ENCODE measurements at regions not wholly inside any gene's neighbourhood (a gene's known extent, or its start where the extent isn't known, plus 50 kb on each side); places are given as distances from the start of the nearest gene placed in this dataset.
"Not testable (repeated sequence)": the region's sequence is repeated elsewhere in the genome, so short reads cannot be mapped to it uniquely, and the experiment has no call there.

DNA sequence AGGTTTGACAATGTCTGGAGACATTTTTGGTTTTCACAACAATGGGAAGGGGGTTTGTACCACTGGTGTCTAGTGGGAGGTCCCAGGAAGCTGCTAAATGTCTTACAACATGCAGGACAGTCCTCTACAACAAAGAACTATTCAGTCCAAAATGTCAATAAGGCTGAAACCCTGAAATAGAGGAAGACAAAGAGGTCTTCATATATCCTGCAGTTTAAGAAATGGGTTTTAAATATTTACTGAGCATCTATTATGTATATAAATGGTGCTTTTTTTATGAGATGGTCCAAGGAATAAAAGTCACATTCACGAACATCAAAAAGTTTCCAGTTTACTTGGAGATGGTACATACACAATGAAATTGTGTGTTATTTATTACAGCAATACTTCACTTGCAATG lies 107.3 kb downstream of the AKAP11 start:
- no peak for DNase-seq
- intact Hi-C loops (cut with micrococcal nuclease) = loop anchor here (2.0 to 5.0 kb wide), 5 partner anchors 146 to 1317 kb away; partner anchors contain the start of genes EPSTI1, RGCC and WBP4
- Mint-ChIP-seq H3K4me3 (no peak overlapping the region), H3K36me3 (ENCODE audit: low read depth) (no peaks in the 10 kb centered on the region), H3K9me3 (peaks cover 2% of the 10 kb centered on the region), H3K27me3 (no peaks in the 10 kb centered on the region), H3K27ac (peak overlapping the region; percentile 91), H3K4me1 (peaks cover 54% of the 10 kb centered on the region)
- TF ChIP-seq CTCF (IDR thresholded peaks at IDR 0.05) = no peak
- ATAC-seq (ENCODE audit: low read depth) = no peak
- POLR2A ChIA-PET = interaction anchor here (1.7 to 5.2 kb wide), 2 partner anchors 12 to 107 kb away, joined by 5 to 47 read pairs; partner anchors contain the start of gene AKAP11
- CTCF ChIA-PET = no interaction called here

GRCh38 chr13:42380420-42381164 lies 108.6 kb downstream of the AKAP11 start:
- Mint-ChIP-seq H3K27ac (peak overlapping the region; percentile 90), H3K36me3 (ENCODE audit: low read depth) (no peaks in the 10 kb centered on the region), H3K9me3 (peaks cover 2% of the 10 kb centered on the region), H3K27me3 (no peaks in the 10 kb centered on the region), H3K4me3 (peak overlapping the region; percentile 75), H3K4me1 (peaks cover 52% of the 10 kb centered on the region)
- ChIA-PET POLR2A (interaction anchor here (0.6 to 5.2 kb wide), 10 partner anchors 9 to 1697 kb away, joined by 3 to 47 read pairs (median 4); partner anchors contain the start of gene AKAP11), CTCF (no interaction called here)
- ATAC-seq (ENCODE audit: low read depth) = peak; percentile 55
- no peak for TF ChIP-seq CTCF (IDR thresholded peaks at IDR 0.05)
- intact Hi-C loops (cut with micrococcal nuclease) = loop anchor here (1.0 kb wide), 2 partner anchors 14 to 669 kb away; no protein-coding TSS in a partner anchor
- DNase-seq = peak; percentile 42

- ChIA-PET CTCF (no interaction called here), POLR2A (interaction anchor here (0.8 to 5.2 kb wide), 7 partner anchors 10 to 143 kb away, joined by 3 to 47 read pairs (median 5); partner anchors contain the start of gene AKAP11)
- Mint-ChIP-seq H3K4me3 (peak overlapping the region; percentile 75), H3K27ac (peak overlapping the region; percentile 90), H3K4me1 (peaks cover 50% of the 10 kb centered on the region), H3K36me3 (ENCODE audit: low read depth) (no peaks in the 10 kb centered on the region), H3K27me3 (no peaks in the 10 kb centered on the region), H3K9me3 (peaks cover 2% of the 10 kb centered on the region)
- DNase-seq (no peak), ATAC-seq (ENCODE audit: low read depth) (no peak)
- TF ChIP-seq CTCF (IDR thresholded peaks at IDR 0.05) = no peak
- intact Hi-C loops (cut with micrococcal nuclease) = no loop called here
Measured at GRCh38 chr13:42381165-42381425, 109.1 kb downstream of the AKAP11 start.

GRCh38 chr13:42381426-42381825 lies 109.5 kb downstream of the AKAP11 start:
- H3K4me3 Mint-ChIP-seq; H3K9me3 Mint-ChIP-seq; ATAC-seq (ENCODE audit: low read depth); CTCF ChIA-PET; intact Hi-C loops (cut with micrococcal nuclease); DNase-seq; H3K27me3 Mint-ChIP-seq; H3K27ac Mint-ChIP-seq; H3K36me3 Mint-ChIP-seq (ENCODE audit: low read depth): not testable (repeated sequence)
- peaks cover 48% of the 10 kb centered on the region for H3K4me1 Mint-ChIP-seq
- POLR2A ChIA-PET = interaction anchor here (0.8 to 5.2 kb wide), 3 partner anchors 25 to 143 kb away, joined by 3 to 47 read pairs (median 6); partner anchors contain the start of gene AKAP11

GRCh38 chr13:42383025-42383424 lies 111.1 kb downstream of the AKAP11 start:
- no peaks in the 10 kb centered on the region for H3K9me3 Mint-ChIP-seq
- ATAC-seq (ENCODE audit: low read depth) (no peak), DNase-seq (no peak)
- POLR2A ChIA-PET = no interaction called here
- CTCF ChIA-PET = no interaction called here
- H3K4me1 Mint-ChIP-seq = peaks cover 36% of the 10 kb centered on the region
- H3K27me3 Mint-ChIP-seq = no peaks in the 10 kb centered on the region
- no peaks in the 10 kb centered on the region for H3K36me3 Mint-ChIP-seq (ENCODE audit: low read depth)
- TF ChIP-seq CTCF (IDR thresholded peaks at IDR 0.05) = no peak
- intact Hi-C loops (cut with micrococcal nuclease) = no loop called here
- H3K4me3 Mint-ChIP-seq = no peak overlapping the region
- H3K27ac Mint-ChIP-seq = no peak overlapping the region

Measured in activated B cell treated with CpG ODN at 0.5 μM for 24 hours (primary cell).